ENCODE measurements at regions not wholly inside any gene's neighbourhood (a gene's known extent, or its start where the extent isn't known, plus 50 kb on each side); places are given as distances from the start of the nearest gene placed in this dataset.

DNA sequence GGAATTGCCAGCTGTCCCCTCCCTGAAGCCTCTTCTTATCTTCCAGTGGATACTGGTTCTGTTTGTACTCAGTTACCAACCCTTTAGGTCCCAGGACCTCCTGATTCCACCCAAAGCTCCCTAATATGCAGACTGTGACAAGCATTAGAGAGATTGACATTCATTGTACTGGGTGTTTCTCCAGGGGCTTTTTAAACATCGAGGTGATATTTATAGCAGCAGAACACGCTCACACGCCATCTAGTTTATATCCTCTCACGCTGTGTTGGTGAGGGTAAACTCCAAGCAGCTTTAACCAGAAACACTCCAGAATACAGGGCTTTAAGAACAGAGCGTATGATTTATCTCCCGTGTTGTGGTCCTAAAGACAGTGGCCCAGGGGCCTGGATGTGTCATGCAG, 238.4 kb downstream of the IRF8 start:
- ChIA-PET CTCF (no interaction called here), POLR2A (no interaction called here)
- ATAC-seq (no peak), DNase-seq (ENCODE audit: low read depth, low spot score) (no peak)
- Histone ChIP-seq H3K36me3 (ENCODE audit: control insufficient read depth, insufficient read depth, low read length) (no peaks in the 10 kb centered on the region), H3K9me3 (ENCODE audit: control insufficient read depth, insufficient read depth, low read depth, low read length) (no peaks in the 10 kb centered on the region), H3K4me3 (ENCODE audit: low read depth in 2 of 2, low read length in 2 of 2) (no peak overlapping the region), H3K27me3 (ENCODE audit: control insufficient read depth, insufficient read depth, low read length) (0 out of 2 replicates have a peak, but pooled peaks cover 3% of the 10 kb centered on the region), H3K27ac (ENCODE audit: low read length) (no peak overlapping the region), H3K4me1 (ENCODE audit: control insufficient read depth, insufficient read depth, low read length) (no peaks in the 10 kb centered on the region)
- intact Hi-C loops (cut with micrococcal nuclease; ENCODE audit: unreplicated experiment) (no loop called here), in situ Hi-C loops (cut with HindIII; ENCODE audit: low pct_unique_long_range_greater_than_20kb, low sequenced_read_pairs) (no loop called here)
- no TSS peak for BruUV-seq (replicated peaks)
- TF ChIP-seq POLR2AphosphoS5 (IDR thresholded peaks at IDR 0.05; ENCODE audit: low read depth, low read length) (no peak), SIN3A (IDR thresholded peaks at IDR 0.05; ENCODE audit: borderline replicate concordance, insufficient read depth, low read depth, low read length) (no peak), TCF7L2 (IDR thresholded peaks at IDR 0.05; ENCODE audit: low read depth, low read length) (no peak)
- TF ChIP-seq, protein P1, sequence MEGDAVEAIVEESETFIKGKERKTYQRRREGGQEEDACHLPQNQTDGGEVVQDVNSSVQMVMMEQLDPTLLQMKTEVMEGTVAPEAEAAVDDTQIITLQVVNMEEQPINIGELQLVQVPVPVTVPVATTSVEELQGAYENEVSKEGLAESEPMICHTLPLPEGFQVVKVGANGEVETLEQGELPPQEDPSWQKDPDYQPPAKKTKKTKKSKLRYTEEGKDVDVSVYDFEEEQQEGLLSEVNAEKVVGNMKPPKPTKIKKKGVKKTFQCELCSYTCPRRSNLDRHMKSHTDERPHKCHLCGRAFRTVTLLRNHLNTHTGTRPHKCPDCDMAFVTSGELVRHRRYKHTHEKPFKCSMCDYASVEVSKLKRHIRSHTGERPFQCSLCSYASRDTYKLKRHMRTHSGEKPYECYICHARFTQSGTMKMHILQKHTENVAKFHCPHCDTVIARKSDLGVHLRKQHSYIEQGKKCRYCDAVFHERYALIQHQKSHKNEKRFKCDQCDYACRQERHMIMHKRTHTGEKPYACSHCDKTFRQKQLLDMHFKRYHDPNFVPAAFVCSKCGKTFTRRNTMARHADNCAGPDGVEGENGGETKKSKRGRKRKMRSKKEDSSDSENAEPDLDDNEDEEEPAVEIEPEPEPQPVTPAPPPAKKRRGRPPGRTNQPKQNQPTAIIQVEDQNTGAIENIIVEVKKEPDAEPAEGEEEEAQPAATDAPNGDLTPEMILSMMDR (IDR thresholded peaks at IDR 0.05) = no peak
- TF ChIP-seq, protein P2, sequence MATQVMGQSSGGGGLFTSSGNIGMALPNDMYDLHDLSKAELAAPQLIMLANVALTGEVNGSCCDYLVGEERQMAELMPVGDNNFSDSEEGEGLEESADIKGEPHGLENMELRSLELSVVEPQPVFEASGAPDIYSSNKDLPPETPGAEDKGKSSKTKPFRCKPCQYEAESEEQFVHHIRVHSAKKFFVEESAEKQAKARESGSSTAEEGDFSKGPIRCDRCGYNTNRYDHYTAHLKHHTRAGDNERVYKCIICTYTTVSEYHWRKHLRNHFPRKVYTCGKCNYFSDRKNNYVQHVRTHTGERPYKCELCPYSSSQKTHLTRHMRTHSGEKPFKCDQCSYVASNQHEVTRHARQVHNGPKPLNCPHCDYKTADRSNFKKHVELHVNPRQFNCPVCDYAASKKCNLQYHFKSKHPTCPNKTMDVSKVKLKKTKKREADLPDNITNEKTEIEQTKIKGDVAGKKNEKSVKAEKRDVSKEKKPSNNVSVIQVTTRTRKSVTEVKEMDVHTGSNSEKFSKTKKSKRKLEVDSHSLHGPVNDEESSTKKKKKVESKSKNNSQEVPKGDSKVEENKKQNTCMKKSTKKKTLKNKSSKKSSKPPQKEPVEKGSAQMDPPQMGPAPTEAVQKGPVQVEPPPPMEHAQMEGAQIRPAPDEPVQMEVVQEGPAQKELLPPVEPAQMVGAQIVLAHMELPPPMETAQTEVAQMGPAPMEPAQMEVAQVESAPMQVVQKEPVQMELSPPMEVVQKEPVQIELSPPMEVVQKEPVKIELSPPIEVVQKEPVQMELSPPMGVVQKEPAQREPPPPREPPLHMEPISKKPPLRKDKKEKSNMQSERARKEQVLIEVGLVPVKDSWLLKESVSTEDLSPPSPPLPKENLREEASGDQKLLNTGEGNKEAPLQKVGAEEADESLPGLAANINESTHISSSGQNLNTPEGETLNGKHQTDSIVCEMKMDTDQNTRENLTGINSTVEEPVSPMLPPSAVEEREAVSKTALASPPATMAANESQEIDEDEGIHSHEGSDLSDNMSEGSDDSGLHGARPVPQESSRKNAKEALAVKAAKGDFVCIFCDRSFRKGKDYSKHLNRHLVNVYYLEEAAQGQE (IDR thresholded peaks at IDR 0.05; ENCODE audit: insufficient read depth in 1 of 2, low read depth in 2 of 2, low read length in 1 of 2) = no peak

DNA sequence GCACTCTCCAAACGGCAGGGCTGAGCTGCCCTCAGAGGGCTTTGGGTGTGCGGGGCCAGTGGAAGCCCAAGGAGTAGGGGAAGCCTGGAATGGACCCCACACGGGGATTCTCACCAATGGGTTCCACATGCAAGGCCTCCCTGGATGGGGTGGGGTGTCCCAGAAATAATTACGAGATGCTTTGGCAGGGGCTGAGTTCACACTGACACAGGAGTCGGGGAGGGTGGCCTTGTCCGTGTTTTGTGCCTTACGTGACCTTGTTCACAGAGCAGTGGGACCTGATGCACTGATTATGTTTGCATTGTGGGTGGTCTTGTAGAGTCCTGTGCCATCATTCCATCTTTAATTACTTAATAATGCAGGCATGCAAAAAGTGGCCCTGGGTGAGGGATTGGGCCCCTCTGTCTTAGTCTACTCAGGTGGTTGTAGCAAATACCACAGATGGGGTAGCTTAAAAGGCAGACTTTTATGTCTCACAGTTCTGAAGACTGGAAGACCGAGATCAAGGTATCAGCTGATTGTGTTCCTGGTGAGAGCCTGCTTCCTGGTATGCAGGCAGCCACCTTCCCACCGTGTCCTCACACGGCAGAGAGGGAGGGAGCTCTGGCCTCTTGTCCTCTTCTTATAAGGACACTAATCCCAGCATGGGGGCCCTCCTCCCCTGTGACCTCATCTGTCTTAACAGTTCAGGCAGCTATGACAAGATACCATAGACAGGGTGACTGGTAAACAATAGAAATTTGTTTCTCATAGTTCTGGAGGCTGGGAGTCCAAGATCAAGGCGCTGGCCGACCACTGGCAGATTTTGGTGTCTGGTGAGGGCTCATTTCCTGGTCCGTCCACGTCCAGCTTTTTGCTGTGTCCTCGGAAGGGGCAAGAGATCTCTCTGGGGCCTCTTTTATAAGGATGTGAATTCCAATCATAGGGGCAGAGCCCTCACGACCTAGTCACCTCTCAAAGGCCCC, 239.4 kb downstream of the IRF8 start:
- intact Hi-C loops (cut with micrococcal nuclease; ENCODE audit: unreplicated experiment) (no loop called here), in situ Hi-C loops (cut with HindIII; ENCODE audit: low pct_unique_long_range_greater_than_20kb, low sequenced_read_pairs) (no loop called here)
- Histone ChIP-seq H3K27me3 (ENCODE audit: control insufficient read depth, insufficient read depth, low read length) (0 out of 2 replicates have a peak, but pooled peaks cover 3% of the 10 kb centered on the region), H3K27ac (ENCODE audit: low read length) (no peak overlapping the region), H3K4me3 (ENCODE audit: low read depth in 2 of 2, low read length in 2 of 2) (no peak overlapping the region), H3K4me1 (ENCODE audit: control insufficient read depth, insufficient read depth, low read length) (no peaks in the 10 kb centered on the region), H3K9me3 (ENCODE audit: control insufficient read depth, insufficient read depth, low read depth, low read length) (no peaks in the 10 kb centered on the region), H3K36me3 (ENCODE audit: control insufficient read depth, insufficient read depth, low read length) (no peaks in the 10 kb centered on the region)
- DNase-seq (ENCODE audit: low read depth, low spot score) (no peak), ATAC-seq (no peak)
- BruUV-seq (replicated peaks) = no TSS peak
- ChIA-PET POLR2A (no interaction called here), CTCF (no interaction called here)
- TF ChIP-seq SIN3A (IDR thresholded peaks at IDR 0.05; ENCODE audit: borderline replicate concordance, insufficient read depth, low read depth, low read length) = no peak
- TF ChIP-seq, protein P2 (IDR thresholded peaks at IDR 0.05; ENCODE audit: insufficient read depth in 1 of 2, low read depth in 2 of 2, low read length in 1 of 2) = no peak

Data from Panc1 (cell line).